CD4-positive, alpha-beta T cell (primary cell): ENCODE measurements at regions not wholly inside any gene's neighbourhood (a gene's known extent, or its start where the extent isn't known, plus 50 kb on each side); places are given as distances from the start of the nearest gene placed in this dataset.

Experiments
- ATAC-seq: fragments of 200-7000 bp; cut with Tn5 transposase; one replicate; pipeline ENCODE4 v1.10.0; 2022; ENCODE audit warnings: mild to moderate bottlenecking; ENCODE audit not compliant: poor library complexity
- CTCF ChIA-PET: fragments of 350-600 bp; sonication (Branson Sonifier 250); formaldehyde crosslinking; loops from one replicate; lab custom pipeline; 2021; ENCODE audit warnings: antibody characterized with exemption, inconsistent platforms; lab: Charles Lee
- POLR2A ChIA-PET: fragments of 350-600 bp; sonication (Branson Sonifier 250); formaldehyde crosslinking; loops from one replicate; lab custom pipeline; 2021; ENCODE audit warnings: antibody characterized with exemption, inconsistent platforms; lab: Charles Lee
- DNase-seq, 14 experiments: peaks; one replicate each; pipeline ENCODE4 v3.0.0-alpha.2; 2013 to 2020; ENCODE audit warnings: mixed read lengths in 2 of 14
- H3K27ac ChIP-seq, 2 donors: one replicate each; pipeline versions ENCODE4 v1.5.1 to v1.7.0; 2013; ENCODE audit warnings: low read length in 2 of 2, low read depth in 1 of 2, mild to moderate bottlenecking in 1 of 2
- H3K27me3 ChIP-seq, 2 experiments: 1 replicate in 1 of 2; 2 replicates in 1 of 2; pipeline versions ENCODE4 v1.6.1 to v1.7.0; 2013; ENCODE audit warnings: low read length in 2 of 2, control low read depth in 1 of 2, mild to moderate bottlenecking in 1 of 2, moderate library complexity in 1 of 2; ENCODE audit not compliant: insufficient read depth in 2 of 2, control insufficient read depth in 1 of 2
- H3K36me3 ChIP-seq: one replicate; pipeline ENCODE4 v1.6.1; 2013; ENCODE audit warnings: low read length, control low read depth; ENCODE audit not compliant: insufficient read depth
- H3K4me1 ChIP-seq: one replicate; pipeline ENCODE4 v1.6.1; 2013; ENCODE audit warnings: low read length, control low read depth; ENCODE audit not compliant: insufficient read depth
- H3K4me3 ChIP-seq: one replicate; pipeline ENCODE4 v1.5.1; 2013; ENCODE audit warnings: mild to moderate bottlenecking, low read length, moderate library complexity
- H3K9me3 ChIP-seq, 2 experiments: 1 replicate in 1 of 2; 2 replicates in 1 of 2; pipeline versions ENCODE4 v1.6.1 to v1.7.0; 2013; ENCODE audit warnings: low read length in 2 of 2, mild to moderate bottlenecking in 2 of 2, control low read depth in 1 of 2, moderate library complexity in 1 of 2; ENCODE audit not compliant: control insufficient read depth in 1 of 2, insufficient read depth in 1 of 2
- H3K27ac Mint-ChIP-seq: one replicate; pipeline ENCODE4 v1.8.0; 2020; ENCODE audit warnings: mixed read lengths
- H3K27me3 Mint-ChIP-seq: one replicate; pipeline ENCODE4 v1.8.0; 2021; ENCODE audit warnings: mixed read lengths
- H3K36me3 Mint-ChIP-seq: one replicate; pipeline ENCODE4 v1.8.0; 2021; ENCODE audit warnings: low read depth, mixed read lengths
- H3K4me1 Mint-ChIP-seq: one replicate; pipeline ENCODE4 v1.8.0; 2021; ENCODE audit warnings: low read depth, mixed read lengths
- H3K4me3 Mint-ChIP-seq: one replicate; pipeline ENCODE4 v1.8.0; 2020; ENCODE audit warnings: mild to moderate bottlenecking, mixed read lengths
- H3K9me3 Mint-ChIP-seq: one replicate; pipeline ENCODE4 v1.8.0; 2020; ENCODE audit warnings: mixed read lengths
- CTCF ChIP-seq: fragments of 200-600 bp; IDR thresholded peaks from one replicate; pipeline ENCODE4 v1.8.0; 2022; ENCODE audit warnings: antibody characterized with exemption, mild to moderate bottlenecking
- intact Hi-C, 2 experiments: fragments of 100-400 bp; cut with DNase I in 1 of 2; cut with micrococcal nuclease in 1 of 2; formaldehyde crosslinking; loops; one replicate each; pipeline versions ENCODE4 v1.15.1 to v1.9.0; 2023 to 2025; cut with DNase I, micrococcal nuclease

DNA sequence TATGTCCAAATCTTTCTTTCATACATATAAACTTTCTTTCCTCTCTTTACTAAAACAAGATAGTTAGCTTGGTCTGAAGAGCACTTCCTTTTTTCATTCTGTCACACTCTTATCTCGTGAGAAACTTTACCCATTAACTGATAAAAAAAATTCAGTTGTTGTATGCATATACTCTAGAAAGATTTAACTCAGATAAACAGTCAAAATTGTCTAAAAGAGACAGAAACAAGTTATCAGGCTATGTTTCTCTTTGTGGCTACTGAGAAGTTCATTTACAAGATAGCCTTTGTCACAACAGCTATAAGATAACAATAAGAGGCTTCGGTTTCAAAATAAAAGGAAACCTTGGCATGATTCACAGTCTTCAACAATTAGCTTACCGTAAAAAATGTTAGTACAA is 235.7 kb upstream of the ATP10A start:
- Histone ChIP-seq H3K36me3 (no peaks in the 10 kb centered on the region), H3K27ac (no peak overlapping the region), H3K4me3 (no peak overlapping the region), H3K4me1 (no peaks in the 10 kb centered on the region), H3K27me3 (peaks cover 4 to 6% of the 10 kb centered on the region in 2 experiments), H3K9me3 (no peaks in the 10 kb centered on the region)
- no peaks in the 10 kb centered on the region for H3K9me3 Mint-ChIP-seq
- intact Hi-C loops = no loop called here
- ChIA-PET POLR2A (no interaction called here), CTCF (no interaction called here)
- ATAC-seq (no peak), DNase-seq (no peak)
- TF ChIP-seq CTCF = no peak
- no peaks in the 10 kb centered on the region for H3K4me1 Mint-ChIP-seq
- no peaks in the 10 kb centered on the region for H3K36me3 Mint-ChIP-seq
- H3K27ac Mint-ChIP-seq = no peak overlapping the region
- no peak overlapping the region for H3K4me3 Mint-ChIP-seq
- peaks cover 28% of the 10 kb centered on the region for H3K27me3 Mint-ChIP-seq

DNA sequence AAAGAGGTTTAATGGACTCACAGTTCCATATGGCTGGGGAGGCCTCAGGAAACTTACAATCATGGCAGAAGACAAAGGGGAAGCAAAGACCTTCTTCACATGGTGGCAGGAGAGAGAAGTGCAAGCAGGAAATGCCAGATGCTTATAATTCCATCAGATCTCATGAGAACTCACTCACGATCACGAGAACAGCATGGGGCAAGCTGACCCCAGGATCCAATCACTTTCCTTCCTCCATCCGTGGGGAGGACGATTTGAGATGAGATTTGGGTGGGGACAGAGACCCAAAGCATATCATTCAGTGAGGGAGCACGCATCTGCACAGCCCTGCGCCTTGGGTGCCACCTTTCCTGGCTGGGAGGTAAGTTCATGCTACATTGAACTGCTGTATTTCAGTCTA is 234.1 kb upstream of the ATP10A start:
- H3K27me3 ChIP-seq = peaks cover 4 to 6% of the 10 kb centered on the region in 2 experiments
- H3K4me1 Mint-ChIP-seq = no peaks in the 10 kb centered on the region
- peaks cover 28% of the 10 kb centered on the region for H3K27me3 Mint-ChIP-seq
- no peak for TF ChIP-seq CTCF
- H3K36me3 ChIP-seq = no peaks in the 10 kb centered on the region
- ChIA-PET POLR2A (no interaction called here), CTCF (no interaction called here)
- no peaks in the 10 kb centered on the region for H3K9me3 Mint-ChIP-seq
- H3K4me3 Mint-ChIP-seq = no peak overlapping the region
- H3K4me3 ChIP-seq = no peak overlapping the region
- no peaks in the 10 kb centered on the region for H3K9me3 ChIP-seq
- H3K27ac Mint-ChIP-seq = no peak overlapping the region
- H3K36me3 Mint-ChIP-seq = no peaks in the 10 kb centered on the region
- ATAC-seq (no peak), DNase-seq (no peak)
- H3K4me1 ChIP-seq = no peaks in the 10 kb centered on the region
- intact Hi-C loops = no loop called here
- H3K27ac ChIP-seq = no peak overlapping the region

- no peak for TF ChIP-seq CTCF
- no peak for DNase-seq
- H3K36me3 Mint-ChIP-seq = no peaks in the 10 kb centered on the region
- H3K4me1 ChIP-seq = no peaks in the 10 kb centered on the region
- H3K36me3 ChIP-seq = no peaks in the 10 kb centered on the region
- H3K4me3 Mint-ChIP-seq = no peak overlapping the region
- no peaks in the 10 kb centered on the region for H3K9me3 ChIP-seq
- H3K27me3 Mint-ChIP-seq = peaks cover 24% of the 10 kb centered on the region
- POLR2A ChIA-PET = no interaction called here
- no peaks in the 10 kb centered on the region for H3K4me1 Mint-ChIP-seq
- H3K27me3 ChIP-seq = peaks cover 4 to 6% of the 10 kb centered on the region in 2 experiments
- no peak overlapping the region for H3K27ac ChIP-seq
- H3K9me3 Mint-ChIP-seq = no peaks in the 10 kb centered on the region
- intact Hi-C loops = no loop called here
- no peak overlapping the region for H3K4me3 ChIP-seq
- H3K27ac Mint-ChIP-seq = no peak overlapping the region
- ATAC-seq = no peak
- CTCF ChIA-PET = no interaction called here
Observed at GRCh38 chr15:26096581-26096980, 233.5 kb upstream of the ATP10A start.
